Esophagus squamous epithelium (tissue), 4 donors: ENCODE measurements at regions not wholly inside any gene's neighbourhood (a gene's known extent, or its start where the extent isn't known, plus 50 kb on each side); places are given as distances from the start of the nearest gene placed in this dataset.

Experiments
- CTCF ChIP-seq, 6 experiments: fragments of 450-650 bp in 4 of 6; fragments of 200-600 bp in 2 of 6; sonication (generic) in 2 of 6; IDR thresholded peaks; one replicate each; pipeline ENCODE4 v1.5.1; 2016 to 2019; ENCODE audit warnings: antibody characterized with exemption in 6 of 6, mild to moderate bottlenecking in 4 of 6, moderate library complexity in 4 of 6
- POLR2A ChIP-seq, 4 donors: fragments of 450-650 bp; IDR thresholded peaks; one replicate each; pipeline ENCODE4 v1.6.1; 2017; ENCODE audit warnings: antibody characterized with exemption in 4 of 4, mild to moderate bottlenecking in 4 of 4, moderate library complexity in 3 of 4

- TF ChIP-seq CTCF (IDR thresholded peaks at IDR 0.05) (no peak), POLR2A (IDR thresholded peaks at IDR 0.05) (no peak)
Observed at GRCh38 chr5:43852279-43852678, 249.3 kb downstream of the NNT start.
